HEK293T (cell line): ENCODE measurements at regions not wholly inside any gene's neighbourhood (a gene's known extent, or its start where the extent isn't known, plus 50 kb on each side); places are given as distances from the start of the nearest gene placed in this dataset.
"Not testable (repeated sequence)": the region's sequence is repeated elsewhere in the genome, so short reads cannot be mapped to it uniquely, and the experiment has no call there.

Experiments
- CTCF ChIA-PET: fragments of 350-600 bp; formaldehyde crosslinking; extraction: SDS; loops from one replicate; lab custom pipeline; 2021; ENCODE audit warnings: antibody characterized with exemption, inconsistent platforms; lab: Yijun Ruan, JAX
- POLR2A ChIA-PET: fragments of 350-600 bp; formaldehyde crosslinking; extraction: SDS; loops from one replicate; lab custom pipeline; 2020; ENCODE audit warnings: antibody characterized with exemption, inconsistent platforms; lab: Yijun Ruan, JAX
- DNase-seq: peaks from one replicate; pipeline ENCODE4 v3.0.0; 2012; ENCODE audit warnings: mixed read lengths; ENCODE audit errors: extremely low spot score
- ARNT ChIP-seq: fragments of 450-650 bp; IDR thresholded peaks from 2 replicates; pipeline ENCODE4 v1.6.1; 2017; ENCODE audit warnings: mild to moderate bottlenecking
- BHLHE40 ChIP-seq: fragments of 450-650 bp; IDR thresholded peaks from 2 replicates; pipeline ENCODE4 v1.6.1; 2016; ENCODE audit warnings: mild to moderate bottlenecking, moderate library complexity, borderline replicate concordance
- CTBP1 ChIP-seq: fragments of 450-650 bp; IDR thresholded peaks from 2 replicates; pipeline ENCODE4 v1.6.1; 2016; ENCODE audit warnings: borderline replicate concordance
- ELF4 ChIP-seq: fragments of 450-650 bp; IDR thresholded peaks from 2 replicates; pipeline ENCODE4 v1.6.1; 2017; ENCODE audit warnings: antibody characterized with exemption
- FOXA1 ChIP-seq: fragments of 450-650 bp; IDR thresholded peaks from 2 replicates; pipeline ENCODE4 v1.6.1; 2016; ENCODE audit warnings: mild to moderate bottlenecking
- FOXK2 ChIP-seq: fragments of 450-650 bp; IDR thresholded peaks from 2 replicates; pipeline ENCODE4 v1.6.1; 2016; ENCODE audit warnings: mild to moderate bottlenecking
- FOXM1 ChIP-seq: fragments of 450-650 bp; IDR thresholded peaks from 2 replicates; pipeline ENCODE4 v1.6.1; 2017; ENCODE audit warnings: mild to moderate bottlenecking, borderline replicate concordance
- HDGF ChIP-seq: fragments of 450-650 bp; IDR thresholded peaks from 2 replicates; pipeline ENCODE4 v1.6.1; 2017; ENCODE audit warnings: antibody characterized with exemption, borderline replicate concordance
- L3MBTL2 ChIP-seq: fragments of 450-650 bp; conservative IDR thresholded peaks from 2 replicates; pipeline ENCODE4 v1.6.1; 2016; ENCODE audit warnings: mild to moderate bottlenecking
- LEF1 ChIP-seq: fragments of 450-650 bp; IDR thresholded peaks from 2 replicates; pipeline ENCODE4 v1.6.1; 2017; ENCODE audit warnings: mild to moderate bottlenecking, borderline replicate concordance
- NFRKB ChIP-seq: fragments of 450-650 bp; IDR thresholded peaks from 2 replicates; pipeline ENCODE4 v1.6.1; 2016; ENCODE audit warnings: mild to moderate bottlenecking, moderate library complexity
- SP1 ChIP-seq: fragments of 450-650 bp; IDR thresholded peaks from 2 replicates; pipeline ENCODE4 v1.6.1; 2017
- SUZ12 ChIP-seq: fragments of 450-650 bp; IDR thresholded peaks from 2 replicates; pipeline ENCODE4 v1.6.1; 2016; ENCODE audit warnings: mild to moderate bottlenecking
- TARDBP ChIP-seq: fragments of 450-650 bp; IDR thresholded peaks from 2 replicates; pipeline ENCODE4 v1.6.1; 2016
- ZNF384 ChIP-seq: fragments of 450-650 bp; IDR thresholded peaks from 2 replicates; pipeline ENCODE4 v1.6.1; 2016
- TF ChIP-seq, protein P1 (sequence below): fragments of 450-650 bp; IDR thresholded peaks from 2 replicates; pipeline ENCODE4 v1.6.1; 2016

GRCh38 chr16:60142619-60143347, 1408.7 kb upstream of the GOT2 start:
- CTCF ChIA-PET, result no interaction called here
- TF ChIP-seq L3MBTL2 (no peak), NFRKB (no peak), FOXA1 (no peak), LEF1 (no peak), ARNT (no peak), ELF4 (no peak), FOXK2 (no peak), SP1 (no peak), FOXM1 (no peak), ZNF384 (no peak)
- TF ChIP-seq, protein P1, sequence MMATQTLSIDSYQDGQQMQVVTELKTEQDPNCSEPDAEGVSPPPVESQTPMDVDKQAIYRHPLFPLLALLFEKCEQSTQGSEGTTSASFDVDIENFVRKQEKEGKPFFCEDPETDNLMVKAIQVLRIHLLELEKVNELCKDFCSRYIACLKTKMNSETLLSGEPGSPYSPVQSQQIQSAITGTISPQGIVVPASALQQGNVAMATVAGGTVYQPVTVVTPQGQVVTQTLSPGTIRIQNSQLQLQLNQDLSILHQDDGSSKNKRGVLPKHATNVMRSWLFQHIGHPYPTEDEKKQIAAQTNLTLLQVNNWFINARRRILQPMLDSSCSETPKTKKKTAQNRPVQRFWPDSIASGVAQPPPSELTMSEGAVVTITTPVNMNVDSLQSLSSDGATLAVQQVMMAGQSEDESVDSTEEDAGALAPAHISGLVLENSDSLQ, result no peak
- no peak for DNase-seq
- POLR2A ChIA-PET, result no interaction called here

- TF ChIP-seq, protein P1, result no peak
- TF ChIP-seq HDGF (no peak), NFRKB (no peak), SP1 (no peak), FOXK2 (no peak), SUZ12 (no peak), BHLHE40 (no peak), ZNF384 (no peak), TARDBP (no peak), L3MBTL2 (no peak), ARNT (no peak), ELF4 (no peak), LEF1 (no peak), CTBP1 (no peak), FOXA1 (no peak), FOXM1 (no peak)
- ChIA-PET CTCF (no interaction called here), POLR2A (no interaction called here)
These were observed 1403.8 kb upstream of the GOT2 start for GRCh38 chr16:60137891-60138290.

GRCh38 chr16:60127196-60127595, 1393.1 kb upstream of the GOT2 start:
- TF ChIP-seq NFRKB, result no peak
- no peak for TF ChIP-seq SP1
- no peak for TF ChIP-seq FOXM1
- TF ChIP-seq TARDBP, result no peak
- TF ChIP-seq ZNF384, result no peak
- TF ChIP-seq HDGF, result no peak
- TF ChIP-seq ARNT, result no peak
- no peak for TF ChIP-seq FOXA1
- DNase-seq, result no peak
- ChIA-PET POLR2A (no interaction called here), CTCF (no interaction called here)

More at GRCh38 chr16:60137891-60138290, 1403.8 kb upstream of the GOT2 start:
- DNase-seq, result no peak

DNA sequence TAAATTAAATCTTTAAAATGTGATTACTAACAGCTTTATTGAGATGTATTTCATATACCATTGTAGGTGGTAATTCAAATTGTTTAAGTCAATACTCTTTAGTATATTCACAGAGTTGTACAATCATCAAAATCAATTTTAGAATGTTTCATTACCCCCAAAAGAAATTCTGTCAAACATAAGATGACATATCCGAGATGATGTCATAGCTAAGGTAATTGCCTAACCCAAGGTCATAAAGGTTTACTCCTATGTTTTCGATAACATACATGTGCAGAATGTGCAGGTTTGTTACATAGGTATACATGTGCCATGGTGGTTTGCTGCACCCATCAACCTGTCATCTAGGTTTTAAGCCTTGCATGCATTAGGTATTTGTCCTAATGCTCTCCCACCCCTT, 1392.0 kb upstream of the GOT2 start:
- DNase-seq, CTCF ChIA-PET, POLR2A ChIA-PET: not testable (repeated sequence)

- no peak for TF ChIP-seq BHLHE40
- no peak for TF ChIP-seq ZNF384
- no peak for TF ChIP-seq FOXA1
- no peak for TF ChIP-seq NFRKB
- no peak for TF ChIP-seq L3MBTL2
- no peak for TF ChIP-seq FOXK2
- TF ChIP-seq SP1, result no peak
- no peak for TF ChIP-seq ELF4
- TF ChIP-seq ARNT, result no peak
- no peak for TF ChIP-seq TARDBP
- TF ChIP-seq FOXM1, result no peak
- DNase-seq, result no peak
- CTCF ChIA-PET, result no interaction called here
- POLR2A ChIA-PET, result no interaction called here
These were observed 1389.4 kb upstream of the GOT2 start for GRCh38 chr16:60123392-60124023.

GRCh38 chr16:60120586-60120985, 1386.5 kb upstream of the GOT2 start:
- ChIA-PET CTCF (no interaction called here), POLR2A (no interaction called here)
- no peak for TF ChIP-seq LEF1
- no peak for TF ChIP-seq SP1
- TF ChIP-seq ZNF384, result no peak
- no peak for TF ChIP-seq BHLHE40
- TF ChIP-seq, protein P1, result no peak
- TF ChIP-seq CTBP1, result no peak
- no peak for TF ChIP-seq L3MBTL2
- no peak for TF ChIP-seq NFRKB
- TF ChIP-seq ARNT, result no peak
- TF ChIP-seq TARDBP, result no peak
- no peak for DNase-seq

DNA sequence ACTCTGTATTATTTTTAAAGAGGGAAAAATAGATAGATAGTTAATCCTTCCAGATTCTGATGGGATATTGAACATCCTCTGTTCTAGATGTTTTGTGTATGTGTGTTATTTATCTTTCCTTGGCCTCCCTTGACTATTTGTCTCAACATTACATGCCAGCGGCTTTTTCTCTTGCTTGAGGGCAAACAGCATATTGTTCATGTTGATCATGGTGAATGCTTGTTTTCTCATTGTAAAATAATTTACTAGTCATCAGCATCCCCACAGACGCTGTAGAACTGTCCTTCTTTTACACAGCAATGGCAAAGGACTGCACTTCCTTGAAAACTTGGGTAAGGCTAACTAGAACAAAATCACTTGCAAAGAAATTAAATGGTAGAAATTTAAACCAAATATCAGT, 1376.4 kb upstream of the GOT2 start:
- DNase-seq, result no peak
- no peak for TF ChIP-seq L3MBTL2
- no peak for TF ChIP-seq LEF1
- TF ChIP-seq FOXM1, result no peak
- TF ChIP-seq NFRKB, result no peak
- no peak for TF ChIP-seq SP1
- no peak for TF ChIP-seq TARDBP
- TF ChIP-seq, protein P1, result no peak
- no peak for TF ChIP-seq HDGF
- TF ChIP-seq ELF4, result no peak
- TF ChIP-seq ZNF384, result no peak
- no peak for TF ChIP-seq FOXA1
- TF ChIP-seq BHLHE40, result no peak
- TF ChIP-seq ARNT, result no peak
- TF ChIP-seq SUZ12, result no peak
- TF ChIP-seq CTBP1, result no peak
- no peak for TF ChIP-seq FOXK2
- CTCF ChIA-PET, result no interaction called here

More for the DNA sequence above, 1376.4 kb upstream of the GOT2 start:
- POLR2A ChIA-PET, result no interaction called here
